OCI-LY7 (cell line): ENCODE measurements at regions not wholly inside any gene's neighbourhood (a gene's known extent, or its start where the extent isn't known, plus 50 kb on each side); places are given as distances from the start of the nearest gene placed in this dataset.

ENCODE experiments used
- BruUV-seq: library from RNA; stranded (reverse); fragments of 400-500 nt; replicated peaks from 2 replicates; lab custom pipeline; 2021; lab: Mats Ljungman, UMichigan
- CTCF ChIA-PET: fragments of 300-600 bp; sonication (Branson Sonifier 250); formaldehyde crosslinking; loops from one replicate; lab custom pipeline; 2022; ENCODE audit warnings: antibody characterized with exemption; ENCODE audit not compliant: unreplicated experiment; lab: Charles Lee
- POLR2A ChIA-PET: fragments of 300-600 bp; sonication (Branson Sonifier 250); formaldehyde crosslinking; loops from one replicate; lab custom pipeline; 2022; ENCODE audit warnings: antibody characterized with exemption; lab: Charles Lee
- DNase-seq: peaks from one replicate; pipeline ENCODE4 v3.0.0-alpha.2; 2015; ENCODE audit warnings: low spot score
- H2AFZ ChIP-seq: fragments of 200-600 bp; sonication (generic), shearing (Covaris generic); 2 replicates; pipeline ENCODE4 v1.6.1; 2014; ENCODE audit warnings: mild to moderate bottlenecking, antibody characterized with exemption, low read length, moderate library complexity
- H3K27ac ChIP-seq: fragments of 200-600 bp; sonication (generic); 2 replicates; pipeline ENCODE4 v1.5.1; 2014; ENCODE audit warnings: mixed run types, low read depth, mild to moderate bottlenecking, moderate library complexity, low read length, inconsistent platforms; ENCODE audit not compliant: poor library complexity, severe bottlenecking
- H3K36me3 ChIP-seq: fragments of 200-600 bp; sonication (generic); 2 replicates; pipeline ENCODE4 v1.6.1; 2014; ENCODE audit warnings: mild to moderate bottlenecking, antibody characterized with exemption, low read length, moderate library complexity, mixed read lengths; ENCODE audit not compliant: insufficient read depth
- H3K4me1 ChIP-seq: fragments of 200-600 bp; sonication (generic); 2 replicates; pipeline ENCODE4 v1.5.1; 2014; ENCODE audit warnings: mild to moderate bottlenecking, low read length; ENCODE audit not compliant: insufficient read depth, poor library complexity, severe bottlenecking
- H3K4me2 ChIP-seq: fragments of 200-600 bp; sonication (generic); 2 replicates; pipeline ENCODE4 v1.6.1; 2014; ENCODE audit warnings: mild to moderate bottlenecking, low read length
- H3K4me3 ChIP-seq: fragments of 200-600 bp; sonication (generic); 2 replicates; pipeline ENCODE4 v1.5.1; 2014; ENCODE audit warnings: mild to moderate bottlenecking, low read depth, low read length; ENCODE audit not compliant: poor library complexity, severe bottlenecking
- H3K79me2 ChIP-seq: fragments of 200-600 bp; sonication (generic); 2 replicates; pipeline ENCODE4 v1.6.1; 2016; ENCODE audit warnings: low read depth, mild to moderate bottlenecking, low read length, moderate library complexity, mixed read lengths; ENCODE audit not compliant: insufficient read depth
- H3K9me2 ChIP-seq: fragments of 200-600 bp; sonication (generic); 2 replicates; pipeline ENCODE4 v1.6.1; 2016; ENCODE audit warnings: mild to moderate bottlenecking, low read length, mixed read lengths; ENCODE audit not compliant: insufficient read depth
- H3K9me3 ChIP-seq: fragments of 200-600 bp; sonication (generic); 2 replicates; pipeline ENCODE4 v1.6.1; 2014; ENCODE audit warnings: mild to moderate bottlenecking, mixed run types, low read length, mixed read lengths
- H4K20me1 ChIP-seq: fragments of 200-600 bp; sonication (generic); 2 replicates; pipeline ENCODE4 v1.6.1; 2014; ENCODE audit warnings: mild to moderate bottlenecking, antibody characterized with exemption, low read length, moderate library complexity, mixed read lengths; ENCODE audit not compliant: insufficient read depth
- CTCF ChIP-seq: fragments of 200-600 bp; sonication (generic); conservative IDR thresholded peaks from 2 replicates; pipeline ENCODE4 v1.5.1; 2014; ENCODE audit warnings: mild to moderate bottlenecking, antibody characterized with exemption, low read length, moderate library complexity, mixed read lengths
- EZH2phosphoT487 ChIP-seq: fragments of 200-600 bp; sonication (generic); IDR thresholded peaks from 2 replicates; pipeline ENCODE4 v1.6.1; 2018; ENCODE audit warnings: low read depth, borderline replicate concordance, mild to moderate bottlenecking, mixed run types, antibody characterized with exemption, low read length, moderate library complexity, mixed read lengths
- intact Hi-C: fragments of 100-400 bp; cut with micrococcal nuclease; formaldehyde crosslinking; loops from one replicate; pipeline ENCODE4 v1.10.0; 2022; ENCODE audit not compliant: unreplicated experiment

GRCh38 chr13:48146636-48147035 lies 51.7 kb upstream of the MED4 start:
- Histone ChIP-seq H4K20me1 (no peaks in the 10 kb centered on the region), H3K36me3 (no peaks in the 10 kb centered on the region), H3K4me1 (no peaks in the 10 kb centered on the region), H3K79me2 (no peaks in the 10 kb centered on the region), H2AFZ (no peak overlapping the region), H3K9me3 (no peaks in the 10 kb centered on the region), H3K4me3 (no peak overlapping the region), H3K27ac (no peak overlapping the region), H3K4me2 (no peak overlapping the region), H3K9me2 (no peaks in the 10 kb centered on the region)
- no peak for DNase-seq
- ChIA-PET CTCF (no interaction called here), POLR2A (no interaction called here)
- BruUV-seq: no TSS peak
- intact Hi-C loops: no loop called here
- TF ChIP-seq EZH2phosphoT487 (no peak), CTCF (no peak)

GRCh38 chr13:48146122-48146521 lies 51.2 kb upstream of the MED4 start:
- no TSS peak for BruUV-seq
- H3K4me3 ChIP-seq: no peak overlapping the region
- no peak overlapping the region for H3K4me2 ChIP-seq
- H3K9me3 ChIP-seq: no peaks in the 10 kb centered on the region
- no peak overlapping the region for H2AFZ ChIP-seq
- ChIA-PET POLR2A (no interaction called here), CTCF (no interaction called here)
- TF ChIP-seq EZH2phosphoT487 (no peak), CTCF (no peak)
- no peaks in the 10 kb centered on the region for H4K20me1 ChIP-seq
- H3K27ac ChIP-seq: no peak overlapping the region
- H3K4me1 ChIP-seq: no peaks in the 10 kb centered on the region
- H3K36me3 ChIP-seq: no peaks in the 10 kb centered on the region
- H3K79me2 ChIP-seq: no peaks in the 10 kb centered on the region
- DNase-seq: no peak
- H3K9me2 ChIP-seq: no peaks in the 10 kb centered on the region
- intact Hi-C loops: no loop called here
